ENCODE measurements at regions not wholly inside any gene's neighbourhood (a gene's known extent, or its start where the extent isn't known, plus 50 kb on each side); places are given as distances from the start of the nearest gene placed in this dataset.
A peak's percentile ranks its signal among the peaks of the same experiment; 100 is the strongest.

GRCh38 chr12:118704527-118705241, 276.7 kb upstream of the SRRM4 start:
- no peak overlapping the region for H3K4me3 ChIP-seq (ENCODE audit: low read depth, low read length)
- TF ChIP-seq CTCF (IDR thresholded peaks at IDR 0.05; ENCODE audit: borderline replicate concordance, insufficient read depth, low read depth, low read length) = no peak

- no peak for TF ChIP-seq CTCF (IDR thresholded peaks at IDR 0.05; ENCODE audit: borderline replicate concordance, insufficient read depth, low read depth, low read length)
- no peak overlapping the region for H3K4me3 ChIP-seq (ENCODE audit: low read depth, low read length)
Observed at GRCh38 chr12:118706437-118706836, 274.9 kb upstream of the SRRM4 start.

- no peak overlapping the region for H3K4me3 ChIP-seq (ENCODE audit: low read depth, low read length)
- no peak for TF ChIP-seq CTCF (IDR thresholded peaks at IDR 0.05; ENCODE audit: borderline replicate concordance, insufficient read depth, low read depth, low read length)
Observed at GRCh38 chr12:118709946-118710345, 271.4 kb upstream of the SRRM4 start.

GRCh38 chr12:118711185-118711584, 270.2 kb upstream of the SRRM4 start:
- TF ChIP-seq CTCF (IDR thresholded peaks at IDR 0.05; ENCODE audit: borderline replicate concordance, insufficient read depth, low read depth, low read length) = no peak
- H3K4me3 ChIP-seq (ENCODE audit: low read depth, low read length) = no peak overlapping the region

GRCh38 chr12:118714051-118714460, 267.3 kb upstream of the SRRM4 start:
- peak; percentile 69 for TF ChIP-seq CTCF (IDR thresholded peaks at IDR 0.05; ENCODE audit: borderline replicate concordance, insufficient read depth, low read depth, low read length)

GRCh38 chr12:118714500-118714899, 266.8 kb upstream of the SRRM4 start:
- H3K4me3 ChIP-seq (ENCODE audit: low read depth, low read length) = no peak overlapping the region
- no peak for TF ChIP-seq CTCF (IDR thresholded peaks at IDR 0.05; ENCODE audit: borderline replicate concordance, insufficient read depth, low read depth, low read length)

More at GRCh38 chr12:118714051-118714460, 267.3 kb upstream of the SRRM4 start:
- H3K4me3 ChIP-seq (ENCODE audit: low read depth, low read length) = no peak overlapping the region

- H3K4me3 ChIP-seq (ENCODE audit: low read depth, low read length) = no peak overlapping the region
- TF ChIP-seq CTCF (IDR thresholded peaks at IDR 0.05; ENCODE audit: borderline replicate concordance, insufficient read depth, low read depth, low read length) = no peak
Observed at GRCh38 chr12:118715647-118716046, 265.7 kb upstream of the SRRM4 start.
